GM19372 (cell line): ENCODE measurements at regions not wholly inside any gene's neighbourhood (a gene's known extent, or its start where the extent isn't known, plus 50 kb on each side); places are given as distances from the start of the nearest gene placed in this dataset.
A peak's percentile ranks its signal among the peaks of the same experiment; 100 is the strongest.
"Not testable (repeated sequence)": the region's sequence is repeated elsewhere in the genome, so short reads cannot be mapped to it uniquely, and the experiment has no call there.

ENCODE experiments used
- ATAC-seq: cut with Tn5 transposase; IDR thresholded peaks from one replicate; pipeline ENCODE4 v1.9.1; 2021; ENCODE audit warnings: mild to moderate bottlenecking, low read depth, moderate library complexity; ENCODE audit not compliant: unreplicated experiment

- no peak for ATAC-seq
Measured at GRCh38 chr21:28617300-28617699, 375.4 kb downstream of the LTN1 start.

GRCh38 chr21:28615276-28615675 is 377.4 kb downstream of the LTN1 start:
- ATAC-seq, result no peak

GRCh38 chr21:28614791-28615190 is 377.9 kb downstream of the LTN1 start:
- no peak for ATAC-seq

GRCh38 chr21:28608646-28609045 is 384.0 kb downstream of the LTN1 start:
- no peak for ATAC-seq

- no peak for ATAC-seq
Measured at GRCh38 chr21:28607545-28607944, 385.1 kb downstream of the LTN1 start.

GRCh38 chr21:28604946-28605537 is 387.6 kb downstream of the LTN1 start:
- peak; percentile 95 for ATAC-seq

DNA sequence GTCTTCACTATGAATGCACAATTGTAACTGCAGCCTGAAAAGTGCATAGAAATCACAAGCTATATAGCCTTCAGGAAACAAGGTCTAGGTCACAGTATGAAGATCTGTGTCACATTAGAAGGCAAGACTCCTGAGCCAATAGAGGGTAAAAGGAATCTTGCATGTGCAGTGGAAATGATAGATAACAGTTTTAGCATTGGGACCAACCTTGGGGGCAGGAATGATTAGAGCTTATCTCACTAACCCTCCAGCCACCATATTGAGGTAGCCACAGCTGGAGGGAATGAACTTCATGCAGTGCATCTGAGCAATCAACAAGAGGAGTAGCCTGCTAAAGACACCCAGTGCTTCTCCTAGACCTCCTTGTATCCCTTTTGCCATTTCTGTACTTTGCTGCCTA is 390.1 kb downstream of the LTN1 start:
- ATAC-seq, result no peak

- ATAC-seq, result no peak
Measured at GRCh38 chr21:28598214-28598613, 394.5 kb downstream of the LTN1 start.

GRCh38 chr21:28592205-28592865 is 400.3 kb downstream of the LTN1 start:
- ATAC-seq, result no peak

GRCh38 chr21:28590676-28591075 is 402.0 kb downstream of the LTN1 start:
- ATAC-seq, result no peak

- no peak for ATAC-seq
Measured at GRCh38 chr21:28590026-28590425, 402.7 kb downstream of the LTN1 start.

- no peak for ATAC-seq
Measured at GRCh38 chr21:28588997-28589396, 403.7 kb downstream of the LTN1 start.

- ATAC-seq, result no peak
Measured at GRCh38 chr21:28587748-28588147, 404.9 kb downstream of the LTN1 start.

- ATAC-seq, result no peak
Measured at GRCh38 chr21:28581976-28582375, 410.7 kb downstream of the LTN1 start.

DNA sequence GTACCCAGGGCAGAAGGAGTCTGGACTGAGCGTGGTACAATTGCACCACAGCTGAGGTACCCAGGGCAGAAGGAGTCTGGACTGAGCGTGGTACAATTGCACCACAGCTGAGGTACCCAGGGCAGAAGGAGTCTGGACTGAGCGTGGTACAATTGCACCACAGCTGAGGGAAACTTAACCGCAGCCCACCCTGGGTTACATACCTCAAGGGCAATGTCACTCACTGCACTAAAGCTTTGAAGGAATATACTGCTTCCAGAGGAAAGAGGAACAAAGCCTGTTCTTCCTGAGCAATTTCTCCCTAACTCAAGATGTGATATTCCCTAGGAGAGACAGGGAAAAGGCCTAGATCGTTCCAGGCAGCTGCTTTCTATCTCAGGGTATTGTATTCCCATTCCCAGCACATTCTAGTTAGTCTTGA is 411.4 kb downstream of the LTN1 start:
- ATAC-seq, result not testable (repeated sequence)

DNA sequence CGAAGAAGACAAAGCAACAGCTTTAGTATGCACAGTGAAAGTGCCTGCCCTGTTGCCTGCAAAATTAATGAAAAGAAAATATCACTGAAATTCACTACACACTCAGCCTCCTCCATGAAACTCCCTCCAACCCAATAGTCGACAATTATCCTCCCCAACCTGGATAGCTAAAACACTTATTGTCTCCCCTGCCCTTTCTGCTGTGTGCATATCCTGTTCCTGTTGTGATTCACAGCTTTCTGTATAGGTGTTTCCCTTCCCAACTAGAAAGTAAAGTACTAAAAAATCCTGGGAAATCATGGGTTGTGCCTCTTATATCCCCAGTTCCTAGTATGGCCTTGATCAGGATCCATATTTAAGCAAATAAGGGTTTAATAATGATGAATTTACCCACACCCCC is 412.1 kb downstream of the LTN1 start:
- ATAC-seq, result no peak

- ATAC-seq, result no peak
Measured at GRCh38 chr21:28579986-28580550, 412.6 kb downstream of the LTN1 start.

DNA sequence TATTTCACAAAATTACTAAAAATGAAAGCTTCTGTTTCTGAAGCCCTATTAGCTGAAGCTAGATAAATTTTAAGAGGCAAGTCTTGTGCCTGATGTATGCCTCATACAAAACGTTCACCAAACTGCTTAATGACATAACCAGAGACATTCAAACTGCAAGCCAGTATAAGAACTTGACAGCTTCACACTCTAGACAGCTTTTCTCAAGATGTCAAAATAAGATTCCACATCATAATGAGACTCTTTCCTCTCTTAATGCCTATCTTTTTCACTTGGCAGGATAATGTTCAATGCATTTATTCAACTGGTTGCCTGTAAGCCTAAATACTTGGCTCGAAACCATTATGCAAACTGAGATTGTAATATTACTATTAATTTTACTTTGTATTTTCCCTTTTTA is 424.0 kb downstream of the LTN1 start:
- no peak for ATAC-seq

DNA sequence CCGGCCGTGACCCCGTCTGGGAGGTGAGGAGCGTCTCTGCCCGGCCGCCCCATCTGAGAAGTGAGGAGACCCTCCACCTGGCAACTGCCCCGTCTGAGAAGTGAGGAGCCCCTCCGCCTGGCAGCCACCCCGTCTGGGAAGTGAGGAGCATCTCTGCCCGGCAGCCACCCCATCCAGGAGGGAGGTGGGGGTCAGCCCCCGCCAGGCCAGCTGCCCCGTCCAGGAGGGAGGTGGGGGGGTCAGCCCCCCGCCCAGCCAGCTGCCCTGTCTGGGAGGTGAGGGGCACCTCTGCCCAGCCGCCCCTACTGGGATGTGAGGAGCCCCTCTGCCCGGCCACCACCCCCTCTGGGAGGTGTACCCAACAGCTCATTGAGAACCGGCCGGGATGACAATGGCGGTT is 428.7 kb downstream of the LTN1 start:
- not testable (repeated sequence) for ATAC-seq

GRCh38 chr21:28561772-28562171 is 430.9 kb downstream of the LTN1 start:
- ATAC-seq, result no peak

DNA sequence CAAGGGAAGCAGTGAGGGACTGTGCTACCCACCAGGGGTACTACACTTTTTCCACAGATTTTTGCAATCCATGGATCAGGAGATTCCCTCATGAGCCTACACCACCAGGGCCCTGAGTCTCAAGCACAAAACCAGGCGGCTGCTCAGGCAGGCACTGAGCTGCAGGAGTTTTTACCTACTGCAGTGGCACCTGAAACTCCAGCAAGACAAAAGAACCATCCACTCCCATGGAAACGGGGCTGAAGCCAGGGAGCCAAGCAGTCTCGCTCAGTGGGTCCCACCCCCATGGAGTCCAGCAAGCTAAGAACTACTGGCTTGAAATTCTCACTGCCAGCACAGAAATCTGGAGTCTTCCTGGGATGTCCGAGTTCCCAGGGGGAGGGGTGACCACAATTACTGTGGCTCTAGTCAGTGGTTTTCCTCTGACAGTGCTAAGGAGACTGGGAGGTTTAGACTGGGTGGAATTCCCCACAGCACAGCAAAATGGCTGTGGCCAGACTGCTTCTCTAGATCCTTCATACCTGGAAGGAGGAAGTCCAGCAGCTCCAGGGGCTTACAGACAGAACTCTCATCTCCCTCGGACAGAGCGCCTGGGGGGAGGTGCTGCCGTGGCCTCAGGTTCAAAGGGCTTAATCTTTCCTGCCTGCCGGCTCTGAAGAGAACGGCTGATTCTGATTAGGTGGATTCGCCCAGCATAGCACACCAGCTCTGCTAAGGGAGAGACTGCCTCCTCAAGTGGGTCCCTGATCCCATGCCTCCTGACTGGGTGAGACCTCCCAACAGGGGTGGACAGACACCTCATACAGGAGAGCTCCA is 437.8 kb downstream of the LTN1 start:
- ATAC-seq, result no peak
